ENCODE measurements at regions not wholly inside any gene's neighbourhood (a gene's known extent, or its start where the extent isn't known, plus 50 kb on each side); places are given as distances from the start of the nearest gene placed in this dataset.

GRCh38 chr10:118950190-118950680 lies 79.3 kb upstream of the NANOS1 start:
- no peak overlapping the region for H3K4me3 Mint-ChIP-seq

GRCh38 chr10:118950997-118951637 lies 78.4 kb upstream of the NANOS1 start:
- no peaks in the 10 kb centered on the region for H3K4me1 Mint-ChIP-seq (ENCODE audit: low read depth)
- DNase-seq (no peak), ATAC-seq (no peak)
- peaks cover 17% of the 10 kb centered on the region for H3K27me3 Mint-ChIP-seq (ENCODE audit: low read depth)
- no peak overlapping the region for H3K4me3 Mint-ChIP-seq
- H3K9me3 Mint-ChIP-seq, result no peaks in the 10 kb centered on the region
- no peaks in the 10 kb centered on the region for H3K36me3 Mint-ChIP-seq (ENCODE audit: insufficient read depth)

More at GRCh38 chr10:118950190-118950680, 79.3 kb upstream of the NANOS1 start:
- no peaks in the 10 kb centered on the region for H3K9me3 Mint-ChIP-seq
- no peaks in the 10 kb centered on the region for H3K36me3 Mint-ChIP-seq (ENCODE audit: insufficient read depth)
- no peaks in the 10 kb centered on the region for H3K4me1 Mint-ChIP-seq (ENCODE audit: low read depth)
- ATAC-seq (no peak), DNase-seq (no peak)
- peaks cover 17% of the 10 kb centered on the region for H3K27me3 Mint-ChIP-seq (ENCODE audit: low read depth)

- Mint-ChIP-seq H3K9me3 (no peaks in the 10 kb centered on the region), H3K4me1 (ENCODE audit: low read depth) (no peaks in the 10 kb centered on the region), H3K4me3 (no peak overlapping the region), H3K36me3 (ENCODE audit: insufficient read depth) (no peaks in the 10 kb centered on the region), H3K27me3 (ENCODE audit: low read depth) (peaks cover 15% of the 10 kb centered on the region)
- DNase-seq, result no peak
- no peak for ATAC-seq
Measured at GRCh38 chr10:118952493-118953295, 76.8 kb upstream of the NANOS1 start.

GRCh38 chr10:118953598-118954393 lies 75.7 kb upstream of the NANOS1 start:
- H3K4me1 Mint-ChIP-seq (ENCODE audit: low read depth), result no peaks in the 10 kb centered on the region
- ATAC-seq (no peak), DNase-seq (no peak)
- H3K9me3 Mint-ChIP-seq, result no peaks in the 10 kb centered on the region
- no peak overlapping the region for H3K4me3 Mint-ChIP-seq
- no peaks in the 10 kb centered on the region for H3K36me3 Mint-ChIP-seq (ENCODE audit: insufficient read depth)
- peaks cover 13% of the 10 kb centered on the region for H3K27me3 Mint-ChIP-seq (ENCODE audit: low read depth)

- H3K27me3 Mint-ChIP-seq (ENCODE audit: low read depth), result peaks cover 9% of the 10 kb centered on the region
- H3K4me1 Mint-ChIP-seq (ENCODE audit: low read depth), result no peaks in the 10 kb centered on the region
- no peak overlapping the region for H3K4me3 Mint-ChIP-seq
- DNase-seq (no peak), ATAC-seq (no peak)
- H3K9me3 Mint-ChIP-seq, result no peaks in the 10 kb centered on the region
- H3K36me3 Mint-ChIP-seq (ENCODE audit: insufficient read depth), result no peaks in the 10 kb centered on the region
Measured at GRCh38 chr10:118955531-118955930, 74.0 kb upstream of the NANOS1 start.

- DNase-seq (no peak), ATAC-seq (no peak)
- Mint-ChIP-seq H3K27me3 (ENCODE audit: low read depth) (peaks cover 9% of the 10 kb centered on the region), H3K36me3 (ENCODE audit: insufficient read depth) (no peaks in the 10 kb centered on the region), H3K4me3 (no peak overlapping the region), H3K4me1 (ENCODE audit: low read depth) (no peaks in the 10 kb centered on the region), H3K9me3 (no peaks in the 10 kb centered on the region)
Measured at GRCh38 chr10:118955951-118956801, 73.3 kb upstream of the NANOS1 start.

- Mint-ChIP-seq H3K36me3 (ENCODE audit: insufficient read depth) (no peaks in the 10 kb centered on the region), H3K9me3 (no peaks in the 10 kb centered on the region), H3K4me3 (no peak overlapping the region), H3K4me1 (ENCODE audit: low read depth) (no peaks in the 10 kb centered on the region), H3K27me3 (ENCODE audit: low read depth) (peaks cover 9% of the 10 kb centered on the region)
- ATAC-seq (no peak), DNase-seq (no peak)
Measured at GRCh38 chr10:118956802-118957442, 72.6 kb upstream of the NANOS1 start.

- no peaks in the 10 kb centered on the region for H3K4me1 Mint-ChIP-seq (ENCODE audit: low read depth)
- H3K9me3 Mint-ChIP-seq, result no peaks in the 10 kb centered on the region
- no peak for DNase-seq
- ATAC-seq, result no peak
- H3K4me3 Mint-ChIP-seq, result no peak overlapping the region
- no peaks in the 10 kb centered on the region for H3K36me3 Mint-ChIP-seq (ENCODE audit: insufficient read depth)
- H3K27me3 Mint-ChIP-seq (ENCODE audit: low read depth), result peaks cover 9% of the 10 kb centered on the region
Measured at GRCh38 chr10:118957443-118957825, 72.1 kb upstream of the NANOS1 start.

GRCh38 chr10:118957966-118958365 lies 71.5 kb upstream of the NANOS1 start:
- ATAC-seq, result no peak
- no peaks in the 10 kb centered on the region for H3K4me1 Mint-ChIP-seq (ENCODE audit: low read depth)

GRCh38 chr10:118958559-118958958 lies 71.0 kb upstream of the NANOS1 start:
- Mint-ChIP-seq H3K9me3 (no peaks in the 10 kb centered on the region), H3K27me3 (ENCODE audit: low read depth) (peaks cover 4% of the 10 kb centered on the region), H3K4me1 (ENCODE audit: low read depth) (no peaks in the 10 kb centered on the region), H3K36me3 (ENCODE audit: insufficient read depth) (no peaks in the 10 kb centered on the region), H3K4me3 (no peak overlapping the region)
- no peak for DNase-seq
- no peak for ATAC-seq

More at GRCh38 chr10:118957966-118958365, 71.5 kb upstream of the NANOS1 start:
- DNase-seq, result no peak
- Mint-ChIP-seq H3K9me3 (no peaks in the 10 kb centered on the region), H3K27me3 (ENCODE audit: low read depth) (peaks cover 6% of the 10 kb centered on the region), H3K36me3 (ENCODE audit: insufficient read depth) (no peaks in the 10 kb centered on the region), H3K4me3 (no peak overlapping the region)

GRCh38 chr10:118958984-118959925 lies 70.3 kb upstream of the NANOS1 start:
- H3K36me3 Mint-ChIP-seq (ENCODE audit: insufficient read depth), result no peaks in the 10 kb centered on the region
- no peak for ATAC-seq
- no peaks in the 10 kb centered on the region for H3K4me1 Mint-ChIP-seq (ENCODE audit: low read depth)
- no peaks in the 10 kb centered on the region for H3K9me3 Mint-ChIP-seq
- H3K4me3 Mint-ChIP-seq, result no peak overlapping the region
- H3K27me3 Mint-ChIP-seq (ENCODE audit: low read depth), result peaks cover 2% of the 10 kb centered on the region
- no peak for DNase-seq

- no peak for ATAC-seq
- H3K4me1 Mint-ChIP-seq (ENCODE audit: low read depth), result no peaks in the 10 kb centered on the region
- no peak overlapping the region for H3K4me3 Mint-ChIP-seq
- H3K36me3 Mint-ChIP-seq (ENCODE audit: insufficient read depth), result no peaks in the 10 kb centered on the region
- DNase-seq, result no peak
- H3K27me3 Mint-ChIP-seq (ENCODE audit: low read depth), result peaks cover 3% of the 10 kb centered on the region
- H3K9me3 Mint-ChIP-seq, result no peaks in the 10 kb centered on the region
Measured at GRCh38 chr10:118960157-118961090, 69.1 kb upstream of the NANOS1 start.

Data from activated T-cell treated with anti-CD3 and anti-CD28 coated beads, Interleukin-2, amount 50 U/mL, for 4 hours (primary cell).